DMS53 (cell line): ENCODE measurements at regions not wholly inside any gene's neighbourhood (a gene's known extent, or its start where the extent isn't known, plus 50 kb on each side); places are given as distances from the start of the nearest gene placed in this dataset.
"Not testable (repeated sequence)": the region's sequence is repeated elsewhere in the genome, so short reads cannot be mapped to it uniquely, and the experiment has no call there.

Source experiments
- DNase-seq: peaks from one replicate; lab custom pipeline; 2025; lab: John Stamatoyannopoulos, UW

- DNase-seq, result not testable (repeated sequence)
These were observed 863.9 kb upstream of the DEFB115 start for GRCh38 chr20:30393523-30393922.

GRCh38 chr20:30397111-30397510, 860.4 kb upstream of the DEFB115 start:
- not testable (repeated sequence) for DNase-seq

DNA sequence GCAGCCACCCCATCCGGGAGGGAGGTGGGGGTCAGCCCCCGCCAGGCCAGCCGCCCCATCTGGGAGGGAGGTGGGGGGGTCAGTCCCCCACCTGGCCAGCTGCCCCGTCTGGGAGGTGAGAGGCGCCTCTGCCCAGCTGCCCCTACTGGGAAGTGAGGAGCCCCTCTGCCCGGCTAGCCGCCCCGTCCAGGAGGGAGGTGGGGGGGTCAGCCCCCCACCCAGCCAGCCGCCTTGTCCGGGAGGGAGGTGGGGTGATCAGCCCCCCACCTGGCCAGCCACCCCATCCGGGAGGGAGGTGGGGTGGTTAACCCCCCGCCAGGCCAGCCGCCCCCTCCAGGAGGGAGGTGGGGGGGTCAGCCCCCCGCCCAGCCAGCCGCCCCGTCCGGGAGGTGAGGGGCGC, 852.4 kb upstream of the DEFB115 start:
- DNase-seq, result not testable (repeated sequence)

DNA sequence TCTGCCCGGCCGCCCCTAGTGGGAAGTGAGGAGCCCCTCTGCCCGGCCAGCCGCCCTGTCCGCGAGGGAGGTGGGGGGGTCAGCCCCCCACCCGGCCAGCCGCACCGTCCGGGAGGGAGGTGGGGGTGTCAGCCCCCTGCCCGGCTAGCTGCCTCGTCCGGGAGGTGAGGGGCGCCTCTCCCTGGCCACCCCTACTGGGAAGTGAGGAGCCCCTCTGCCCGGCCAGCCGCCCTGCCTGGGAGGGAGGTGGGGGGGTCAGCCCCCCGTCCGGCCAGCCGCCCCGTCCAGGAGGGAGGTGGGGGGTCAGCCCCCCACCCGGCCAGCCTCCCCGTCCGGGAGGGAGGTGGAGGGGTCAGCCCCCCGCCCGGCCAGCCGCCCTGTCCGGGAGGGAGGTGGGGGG, 851.9 kb upstream of the DEFB115 start:
- not testable (repeated sequence) for DNase-seq

DNA sequence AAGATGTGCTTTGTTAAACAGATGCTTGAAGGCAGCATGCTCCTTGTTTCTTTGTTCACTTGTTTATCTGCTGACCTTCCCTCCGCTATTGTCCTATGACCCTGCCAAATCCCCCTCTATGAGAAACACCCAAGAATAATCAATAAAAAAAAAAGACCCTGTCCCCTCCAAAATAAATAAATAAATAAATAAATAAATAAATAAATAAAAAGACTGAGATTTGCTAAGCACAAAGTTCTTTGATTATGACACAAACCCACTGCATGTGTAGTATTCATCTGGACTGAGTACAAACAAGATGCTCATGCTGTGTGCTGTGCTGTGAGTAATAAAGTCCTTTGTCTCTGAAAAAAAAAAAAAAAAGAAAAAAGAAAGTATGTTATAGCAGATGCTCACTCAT, 851.1 kb upstream of the DEFB115 start:
- DNase-seq, result not testable (repeated sequence)

GRCh38 chr20:30412972-30413371, 844.5 kb upstream of the DEFB115 start:
- DNase-seq, result no peak

DNA sequence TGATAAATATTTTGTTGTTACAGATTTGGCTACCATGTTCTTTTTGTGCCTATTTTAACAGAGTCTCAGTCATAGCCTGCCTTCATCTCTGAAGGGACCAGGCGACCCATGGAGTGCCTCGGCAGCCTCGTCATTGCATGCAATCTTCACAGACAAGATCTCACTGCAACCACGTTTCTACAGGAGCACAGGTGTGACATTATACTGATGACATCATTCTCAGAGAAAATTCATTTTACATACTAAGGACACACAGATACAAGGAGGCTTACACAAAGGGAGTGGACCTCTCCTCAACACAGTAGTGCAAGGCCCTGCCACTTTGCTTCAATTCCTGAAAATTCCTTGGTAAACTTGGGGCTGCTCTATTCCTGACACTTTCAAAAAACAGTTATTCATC, 840.1 kb upstream of the DEFB115 start:
- DNase-seq, result not testable (repeated sequence)

GRCh38 chr20:30418378-30418777, 839.1 kb upstream of the DEFB115 start:
- not testable (repeated sequence) for DNase-seq

DNA sequence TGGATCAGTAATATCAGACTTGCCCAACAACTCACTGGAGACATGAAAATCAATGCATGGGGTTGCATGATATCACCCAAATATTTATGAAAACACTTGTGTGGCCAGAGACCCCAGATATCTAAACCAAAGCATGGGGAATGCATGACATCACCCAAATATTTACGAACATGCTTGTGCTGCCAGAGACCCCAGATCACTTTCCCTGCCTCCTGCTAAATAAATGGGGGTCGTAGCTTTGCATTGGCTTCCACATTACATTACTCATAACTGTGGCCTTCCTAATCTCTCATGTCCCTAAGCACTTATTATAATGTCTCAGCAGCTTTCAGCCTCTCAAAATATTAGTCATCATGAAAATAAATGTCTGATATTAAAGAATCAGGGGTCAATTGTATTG, 838.0 kb upstream of the DEFB115 start:
- no peak for DNase-seq

- not testable (repeated sequence) for DNase-seq
These were observed 837.5 kb upstream of the DEFB115 start for GRCh38 chr20:30419871-30420420.
